ENCODE measurements at regions not wholly inside any gene's neighbourhood (a gene's known extent, or its start where the extent isn't known, plus 50 kb on each side); places are given as distances from the start of the nearest gene placed in this dataset.
A peak's percentile ranks its signal among the peaks of the same experiment; 100 is the strongest.

DNA sequence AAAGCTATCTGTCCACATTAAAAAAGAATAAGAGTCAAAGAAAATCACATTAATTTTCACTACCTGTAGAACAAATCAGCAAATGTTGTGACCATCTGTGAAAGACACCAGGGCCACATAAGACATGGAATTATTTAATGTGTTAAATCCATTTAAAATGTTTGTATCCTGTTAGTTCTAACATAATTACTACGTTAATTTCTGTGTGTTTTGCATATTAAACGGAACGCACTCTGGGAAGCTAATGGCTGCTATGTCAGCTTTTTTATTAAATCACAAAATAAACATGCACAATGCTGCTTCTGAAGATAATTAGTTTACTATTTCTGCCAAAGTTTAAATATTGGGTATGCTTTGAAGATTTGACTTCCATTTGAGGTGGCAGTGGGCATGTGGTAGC, 1061.2 kb downstream of the CDH11 start:
- no peak for DNase-seq (ENCODE audit: low read depth)

DNA sequence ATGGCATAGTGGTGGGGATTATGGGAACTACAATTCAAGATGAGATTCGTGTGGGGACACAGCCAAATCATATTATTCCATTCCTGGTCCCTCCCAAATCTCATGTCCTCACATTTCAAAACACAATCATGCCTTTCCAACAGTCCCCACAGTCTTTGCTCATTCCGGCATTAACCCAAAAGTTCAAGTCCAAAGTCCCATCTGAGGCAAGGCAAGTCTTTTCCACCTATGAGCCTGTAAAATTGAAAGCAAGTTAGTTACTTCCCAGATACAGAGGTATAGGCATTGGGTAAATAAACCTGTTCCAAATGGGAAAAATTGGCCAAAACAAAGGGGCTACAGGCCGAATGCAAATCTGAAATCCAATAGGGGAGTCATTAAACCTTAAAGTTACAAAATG, 1063.2 kb downstream of the CDH11 start:
- no peak for DNase-seq (ENCODE audit: low read depth)

DNA sequence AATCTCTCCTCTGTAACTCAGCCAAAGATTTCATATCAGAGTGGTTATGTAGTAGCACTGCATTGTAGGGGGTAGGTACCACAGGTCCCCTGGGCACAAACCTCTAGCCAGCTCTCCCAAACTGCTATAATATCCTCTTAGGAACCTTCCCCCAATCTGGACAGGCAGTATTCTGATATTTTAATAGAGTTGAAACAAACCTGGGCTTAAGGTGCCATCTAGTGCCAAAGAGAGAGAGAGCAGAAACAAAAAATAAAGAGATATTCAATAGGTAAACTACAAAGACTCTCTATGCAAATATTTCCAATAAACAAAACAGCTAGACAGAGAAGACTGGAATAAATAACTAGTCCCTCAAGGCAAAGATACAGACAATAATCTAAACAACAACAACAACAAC, 1070.0 kb downstream of the CDH11 start:
- peak; percentile 34 for DNase-seq (ENCODE audit: low read depth)

DNA sequence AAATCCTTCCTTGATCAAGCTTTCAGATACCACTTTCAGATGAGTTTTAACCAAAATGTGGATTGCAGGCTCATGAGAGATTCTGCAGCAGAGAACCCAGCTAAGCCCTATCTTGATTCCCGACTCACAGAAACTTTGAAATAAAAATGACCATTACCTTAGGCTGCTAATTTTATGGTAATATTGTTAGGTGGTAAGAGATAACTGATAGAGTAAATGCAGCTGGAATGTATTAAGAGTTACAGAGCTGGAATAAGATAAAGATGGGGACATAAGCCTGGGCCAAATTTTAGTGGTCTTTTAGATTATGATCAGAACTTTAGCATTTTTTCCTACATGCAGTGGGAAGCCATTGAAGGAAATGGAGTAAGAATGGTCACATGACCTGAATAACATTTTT, 1074.0 kb downstream of the CDH11 start:
- no peak for DNase-seq (ENCODE audit: low read depth)

DNA sequence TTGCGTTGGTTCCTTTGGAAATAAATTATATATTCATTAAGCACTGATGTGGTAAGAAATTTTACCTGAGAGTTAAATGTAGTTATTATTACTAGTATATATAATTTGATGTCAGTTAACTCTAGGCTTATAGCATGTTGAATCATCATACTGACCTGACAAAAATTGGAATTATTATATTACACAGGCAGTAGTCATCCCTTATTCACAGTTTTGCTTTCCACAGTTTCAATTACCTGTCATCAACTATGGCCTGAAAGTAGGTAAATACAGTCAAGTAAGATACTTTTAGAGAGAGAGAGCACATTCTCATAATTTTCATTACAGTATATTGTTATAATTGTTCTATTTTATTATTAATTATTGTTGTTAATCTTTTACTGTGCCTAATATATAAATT, 1074.7 kb downstream of the CDH11 start:
- no peak for DNase-seq (ENCODE audit: low read depth)

DNA sequence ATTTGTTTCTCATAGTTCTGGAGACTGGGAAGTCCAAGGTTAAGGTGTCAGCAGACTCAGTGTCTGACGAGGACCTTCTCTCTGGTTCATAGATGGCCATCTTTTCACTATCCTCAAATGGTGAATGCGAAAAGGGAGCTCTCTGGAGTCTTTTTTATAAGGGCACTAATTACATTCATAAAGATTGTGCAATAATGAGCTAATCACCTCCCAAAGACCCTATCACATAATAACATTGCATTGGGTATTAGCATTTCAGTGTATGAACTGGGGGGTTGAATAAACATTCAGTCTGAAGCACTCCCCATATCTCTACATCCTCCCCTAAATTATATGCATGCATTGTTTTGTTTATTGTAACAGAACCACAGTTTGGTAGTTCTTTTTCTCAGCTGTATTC, 1086.5 kb downstream of the CDH11 start:
- DNase-seq (ENCODE audit: low read depth) = no peak

DNA sequence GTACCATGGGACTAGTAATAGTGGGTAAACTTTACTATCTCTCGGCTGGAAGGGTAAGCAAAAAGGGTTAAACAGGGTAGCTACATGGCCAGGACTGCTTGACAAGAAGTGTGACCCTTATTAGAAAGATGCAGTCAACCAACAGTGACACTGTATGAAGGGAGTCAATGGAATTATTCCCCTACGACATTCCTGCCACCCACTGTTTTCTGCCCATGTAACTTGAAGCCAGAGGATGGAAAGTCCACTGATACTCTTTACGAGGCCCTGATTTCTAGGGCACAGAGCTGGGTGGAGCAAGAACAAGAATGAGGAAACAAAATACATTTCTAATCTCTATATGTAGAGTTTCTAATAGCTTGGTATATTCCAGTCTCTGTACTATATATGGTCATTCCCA, 1102.5 kb downstream of the CDH11 start:
- DNase-seq (ENCODE audit: low read depth) = no peak

DNA sequence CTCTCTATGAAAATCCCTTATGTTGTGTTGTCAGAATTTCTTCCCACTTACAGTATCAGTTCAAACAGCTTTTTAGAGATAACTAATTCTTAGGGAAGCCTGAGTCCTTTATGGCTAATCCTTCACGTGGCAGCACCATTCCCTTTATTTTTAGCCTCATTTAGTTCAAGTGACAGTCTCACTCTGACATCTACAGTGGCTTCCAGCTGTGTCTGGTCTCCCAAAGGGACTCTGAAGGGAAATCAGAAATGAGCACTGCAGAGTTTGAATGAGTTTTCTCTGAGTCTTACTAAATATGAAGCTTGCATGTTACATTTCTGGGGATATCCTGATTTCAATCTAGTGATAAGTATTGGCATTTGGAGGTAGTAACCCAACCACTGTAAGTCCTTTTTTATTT, 1104.1 kb downstream of the CDH11 start:
- no peak for DNase-seq (ENCODE audit: low read depth)

DNA sequence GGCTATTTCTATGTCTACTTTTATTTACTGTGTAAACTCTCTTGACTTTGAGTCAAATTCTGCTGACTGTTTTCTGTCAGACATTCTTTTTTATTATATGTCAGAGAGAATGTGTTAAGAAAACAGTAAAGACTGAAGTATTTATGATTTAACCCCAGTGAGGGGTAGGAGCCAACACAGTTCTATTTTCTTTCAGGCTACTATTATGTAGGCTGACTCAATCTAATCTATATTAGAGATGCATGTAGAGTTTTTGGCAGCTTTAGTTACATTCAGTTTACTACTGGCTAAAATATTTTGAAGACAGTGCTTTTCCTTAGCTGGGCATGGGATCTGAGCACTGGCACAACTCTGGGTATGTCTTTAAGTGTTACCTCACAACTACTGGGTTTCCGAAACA, 1108.0 kb downstream of the CDH11 start:
- no peak for DNase-seq (ENCODE audit: low read depth)

DNA sequence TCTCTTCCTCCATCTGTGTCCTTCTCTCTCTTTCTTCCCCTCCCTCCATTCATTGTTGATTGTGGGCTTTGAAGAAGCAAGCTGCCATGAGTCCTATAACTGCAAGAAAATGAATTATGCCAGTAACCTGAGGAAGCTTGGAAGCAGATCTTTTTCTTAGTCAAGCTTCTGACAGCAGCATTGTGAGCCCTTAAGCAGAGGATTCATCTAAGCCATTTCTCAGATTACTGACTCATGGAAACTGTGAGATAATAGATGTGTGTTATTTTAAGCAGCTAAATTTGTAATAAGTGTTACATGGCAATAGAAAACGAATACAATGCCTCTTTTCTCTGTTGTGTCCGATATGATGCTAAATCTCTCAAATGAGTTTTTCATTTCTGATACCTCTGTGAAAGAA, 1109.7 kb downstream of the CDH11 start:
- DNase-seq (ENCODE audit: low read depth) = peak; percentile 20

DNA sequence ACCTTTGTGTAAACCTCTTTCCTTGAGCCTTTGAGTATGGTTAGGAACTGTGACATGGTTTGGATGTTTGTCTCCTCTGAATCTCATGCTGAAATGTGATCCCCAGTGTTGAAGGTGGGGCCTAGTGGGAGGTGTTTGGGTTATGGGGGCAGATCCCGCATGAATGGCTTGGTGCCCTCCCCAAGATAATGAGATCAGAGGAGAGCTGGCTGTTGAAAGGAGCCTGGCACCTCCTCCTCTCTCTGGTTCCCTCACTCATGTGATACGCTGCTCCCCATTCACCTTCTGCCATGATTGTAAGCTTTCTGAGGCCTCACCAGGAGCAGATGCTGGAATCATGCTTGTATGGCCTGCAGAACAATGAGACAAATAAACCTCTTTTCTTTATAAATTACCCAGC, 1110.2 kb downstream of the CDH11 start:
- no peak for DNase-seq (ENCODE audit: low read depth)

DNA sequence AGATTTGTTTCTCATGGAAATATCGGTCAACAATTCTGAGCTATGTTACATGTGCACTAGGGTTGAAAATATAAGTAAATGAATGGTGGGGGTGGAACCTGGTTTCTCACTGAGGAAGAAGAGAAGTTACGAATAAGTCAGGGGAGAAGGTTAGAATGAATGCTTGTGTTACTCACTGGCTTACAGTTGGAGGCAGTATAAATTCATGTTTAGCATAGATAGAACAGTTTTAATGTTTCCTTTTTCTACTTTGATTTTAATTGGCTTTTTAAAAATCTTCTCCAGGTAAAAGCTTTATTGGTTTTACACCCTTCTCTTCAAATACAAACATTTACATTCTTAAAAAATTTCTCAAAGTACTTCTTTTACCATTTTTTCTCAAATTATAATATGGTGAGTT, 1113.7 kb downstream of the CDH11 start:
- DNase-seq (ENCODE audit: low read depth) = no peak

DNA sequence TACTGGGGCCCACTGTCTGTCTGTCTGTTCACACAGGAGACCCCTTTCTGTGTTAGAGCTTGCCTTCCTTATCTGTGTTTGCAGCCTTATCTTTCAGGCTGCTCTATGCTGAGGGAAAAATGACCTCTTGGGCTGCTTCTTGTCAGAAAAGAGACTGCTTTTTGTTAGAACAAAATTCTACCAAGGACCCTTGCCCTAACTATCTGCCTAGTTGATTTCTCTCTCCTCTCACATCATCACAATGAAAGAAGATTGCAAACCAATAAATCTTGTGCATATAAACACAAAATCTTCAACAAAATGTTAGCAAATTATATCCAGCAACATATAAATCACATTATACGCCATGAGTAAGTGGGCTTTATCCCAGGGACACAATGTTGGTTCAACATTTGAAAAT, 1117.7 kb downstream of the CDH11 start:
- no peak for DNase-seq (ENCODE audit: low read depth)

DNA sequence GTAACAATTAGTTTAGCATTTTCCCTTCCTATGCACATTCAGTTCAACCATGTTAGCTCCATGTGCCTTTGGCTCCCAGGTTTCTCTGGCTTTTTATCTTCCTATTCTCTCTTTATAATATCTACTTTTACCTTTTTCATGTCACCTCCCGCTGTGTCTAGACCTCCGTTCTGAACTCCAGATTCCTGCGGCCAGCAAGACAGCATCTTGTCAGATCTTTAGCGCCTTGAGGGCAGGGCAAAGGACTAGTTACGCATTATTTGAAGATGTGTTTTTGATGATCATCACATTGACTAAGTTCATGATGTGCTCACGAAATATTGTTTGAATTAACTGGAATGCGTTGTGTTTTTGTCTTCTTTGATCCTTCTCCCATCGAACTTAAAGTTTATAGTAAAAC, 1126.8 kb downstream of the CDH11 start:
- DNase-seq (ENCODE audit: low read depth) = no peak

DNA sequence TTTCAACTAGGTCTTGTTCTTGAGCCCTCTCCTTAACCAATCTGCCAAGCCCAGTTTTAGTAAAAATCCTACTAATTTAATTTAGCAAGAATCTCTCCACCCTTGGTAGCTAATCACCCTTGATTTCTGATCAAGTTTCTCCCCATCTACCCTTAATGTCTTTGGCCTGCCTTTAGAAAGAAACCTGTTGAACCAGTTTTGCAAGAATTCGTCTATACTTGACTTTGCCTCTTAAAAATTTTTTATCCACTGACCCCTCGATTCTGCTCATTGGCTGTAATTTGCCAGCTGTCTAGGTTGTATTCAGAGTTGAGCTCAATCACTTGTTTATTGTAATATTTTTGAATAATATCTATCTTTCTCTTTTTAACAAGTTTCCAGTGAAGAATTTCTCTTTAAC, 1138.5 kb downstream of the CDH11 start:
- no peak for DNase-seq (ENCODE audit: low read depth)

DNA sequence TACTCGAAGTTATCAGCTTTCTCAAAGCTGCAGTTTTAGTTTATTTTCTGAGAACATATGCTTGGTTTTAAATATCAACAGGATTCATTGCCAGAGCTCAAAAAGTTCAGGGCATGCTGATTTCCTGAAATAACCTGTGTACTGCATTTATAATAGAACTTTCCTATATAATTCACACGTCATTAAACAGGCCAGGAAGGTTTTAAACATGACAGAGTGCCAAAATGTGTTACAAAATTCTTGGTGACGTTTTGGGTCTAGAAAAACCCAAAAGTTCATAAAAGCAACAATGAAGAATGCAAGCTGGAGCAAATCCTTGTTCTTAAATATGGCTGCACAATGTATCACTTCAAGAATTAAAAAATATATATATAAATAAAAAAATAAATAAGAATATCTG, 1139.1 kb downstream of the CDH11 start:
- no peak for DNase-seq (ENCODE audit: low read depth)

DNA sequence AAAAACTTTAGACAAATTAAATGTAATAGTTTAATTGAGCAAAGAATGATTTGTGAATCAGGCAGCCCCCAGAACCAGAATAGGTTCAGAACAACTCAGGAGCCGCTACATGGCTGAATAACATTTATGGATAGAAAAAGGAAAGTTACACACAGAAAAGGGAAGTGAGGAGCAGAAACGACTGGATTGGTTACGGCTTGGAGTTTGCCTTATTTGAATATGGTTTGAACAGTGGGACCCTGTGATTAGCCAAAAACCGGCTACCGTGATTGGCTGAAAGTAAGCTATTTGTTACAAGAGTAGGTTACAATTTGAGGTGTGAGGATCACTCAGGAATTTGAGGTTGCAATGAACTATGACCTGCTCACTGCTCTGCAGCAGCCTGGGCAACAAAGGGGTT, 1139.8 kb downstream of the CDH11 start:
- no peak for DNase-seq (ENCODE audit: low read depth)

DNA sequence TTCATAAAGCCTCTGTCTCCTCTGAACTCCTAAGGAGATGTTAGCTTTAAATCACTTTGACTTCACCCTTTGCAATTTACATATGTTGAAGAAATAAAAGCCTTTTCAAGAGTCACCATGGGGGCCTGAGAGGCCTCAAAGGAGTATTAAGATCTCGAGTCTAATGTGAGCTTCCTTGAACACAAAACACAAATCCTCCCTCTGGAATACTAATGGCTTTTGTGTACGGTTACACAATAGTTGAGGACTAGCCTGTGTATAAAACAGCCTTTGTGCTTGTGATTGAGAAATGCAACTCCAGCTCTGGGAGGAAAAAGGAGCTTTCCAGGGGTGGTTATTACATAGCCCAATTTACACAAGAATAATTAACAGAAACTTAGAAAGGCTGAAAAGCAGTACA, 1140.2 kb downstream of the CDH11 start:
- no peak for DNase-seq (ENCODE audit: low read depth)

DNA sequence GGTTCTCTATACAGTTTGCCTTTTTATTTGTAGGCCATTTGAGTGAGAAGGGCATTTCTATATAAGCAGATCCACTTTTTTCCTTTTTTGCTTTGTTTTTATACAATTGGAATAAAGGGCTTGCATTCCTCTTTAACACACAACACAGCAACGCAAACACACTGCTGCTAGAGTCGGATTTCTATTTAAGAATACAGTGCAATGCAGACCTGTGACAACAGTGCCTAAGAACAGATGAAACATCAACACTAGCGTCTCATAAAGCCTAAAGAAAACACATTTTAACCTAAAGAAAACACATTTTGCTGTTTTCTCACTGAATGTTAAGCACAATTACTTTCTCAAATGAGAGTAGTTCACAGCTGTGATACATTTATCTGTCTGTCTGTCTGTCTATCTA, 1141.1 kb downstream of the CDH11 start:
- DNase-seq (ENCODE audit: low read depth) = no peak

DNA sequence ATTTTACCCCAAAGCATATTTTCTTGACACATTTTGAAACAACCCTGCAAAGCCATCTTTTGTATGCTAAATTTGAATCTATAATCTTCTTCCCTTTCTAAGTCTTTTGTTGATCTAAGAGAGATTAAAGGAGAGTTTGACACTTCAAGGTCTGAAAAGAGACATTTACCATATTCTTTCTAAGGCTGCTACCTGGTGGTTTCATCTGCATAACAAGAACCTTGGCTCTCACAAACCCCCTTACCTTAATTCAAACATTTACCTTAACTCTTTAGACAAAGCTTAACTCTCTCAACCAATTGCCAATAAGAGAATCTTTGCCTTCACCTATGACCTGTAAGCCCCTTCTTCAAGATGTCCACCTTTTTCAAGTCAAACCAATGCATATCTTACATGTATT, 1143.6 kb downstream of the CDH11 start:
- DNase-seq (ENCODE audit: low read depth) = no peak

DNA sequence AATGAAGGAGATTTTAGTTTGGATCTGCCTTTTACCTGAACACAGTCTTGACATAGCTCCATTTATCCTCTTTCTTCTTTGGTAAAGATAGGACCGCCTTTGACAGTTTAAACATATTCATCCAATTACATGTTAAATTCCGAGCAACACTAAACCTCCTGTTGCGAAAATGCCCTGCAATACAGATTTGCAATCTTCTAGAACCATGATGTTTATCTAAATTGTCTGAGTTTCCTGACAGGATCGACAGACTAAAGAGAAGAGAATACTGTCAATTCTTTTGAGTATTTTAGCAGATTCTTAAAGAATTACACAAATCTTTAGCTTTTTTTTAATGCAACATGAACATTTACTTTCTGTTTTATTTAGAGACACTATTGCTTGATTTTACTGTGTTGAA, 1145.5 kb downstream of the CDH11 start:
- DNase-seq (ENCODE audit: low read depth) = no peak

DNA sequence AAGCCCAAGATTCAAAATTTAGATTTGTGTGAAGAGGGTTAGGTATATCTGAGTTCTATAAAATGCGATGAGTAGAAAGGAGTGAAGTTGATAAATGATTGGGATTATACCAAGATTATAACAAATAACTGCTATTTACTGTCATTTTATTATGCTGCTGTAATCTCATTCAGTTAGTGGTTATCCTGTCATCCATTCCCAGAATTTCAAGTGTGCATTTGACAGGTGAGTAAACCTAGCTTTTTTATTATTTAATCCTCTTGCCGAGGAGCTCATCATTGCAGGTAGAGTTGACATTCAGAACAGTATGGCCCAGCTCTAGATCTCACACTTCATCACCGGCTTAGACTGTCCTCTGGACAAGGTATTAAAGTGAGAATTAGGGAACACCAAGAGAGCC, 1146.2 kb downstream of the CDH11 start:
- no peak for DNase-seq (ENCODE audit: low read depth)

DNA sequence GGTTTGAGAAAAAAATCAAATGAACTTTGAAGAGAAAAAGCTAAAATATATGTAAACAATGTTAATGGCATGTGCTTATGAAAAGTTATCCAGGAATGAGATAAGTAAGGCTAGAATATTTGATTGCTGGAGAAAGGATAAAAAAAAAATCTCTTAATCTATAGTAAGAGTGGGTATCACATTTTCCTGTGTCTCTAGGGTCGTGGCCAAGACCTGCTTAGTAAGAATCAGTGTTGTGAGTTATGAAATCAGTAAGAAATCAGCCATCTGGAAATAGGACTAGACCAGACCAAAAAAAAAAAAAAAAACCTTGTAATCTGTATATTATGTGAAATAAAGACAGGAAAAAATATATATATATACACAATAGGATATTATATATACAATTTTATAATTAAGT, 1153.9 kb downstream of the CDH11 start:
- no peak for DNase-seq (ENCODE audit: low read depth)

DNA sequence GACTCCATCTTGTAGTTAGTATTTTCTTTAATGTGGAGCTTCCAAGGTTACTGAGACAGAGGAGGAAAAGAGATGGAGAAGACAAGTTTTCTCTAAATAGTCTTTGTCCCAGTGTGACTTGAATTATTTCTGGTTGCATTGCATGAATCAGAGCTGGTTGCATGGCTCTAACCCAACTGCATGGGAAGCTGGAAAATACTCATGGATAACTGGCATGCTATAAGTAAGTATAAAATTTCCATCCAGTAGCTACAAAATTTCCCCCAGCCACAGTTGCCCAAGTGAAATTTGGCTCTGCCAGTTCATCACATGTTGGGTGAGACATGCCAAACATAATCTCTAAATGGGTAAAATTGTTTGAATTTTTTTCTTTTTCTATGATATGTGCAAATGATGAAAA, 1161.5 kb downstream of the CDH11 start:
- no peak for DNase-seq (ENCODE audit: low read depth)

DNA sequence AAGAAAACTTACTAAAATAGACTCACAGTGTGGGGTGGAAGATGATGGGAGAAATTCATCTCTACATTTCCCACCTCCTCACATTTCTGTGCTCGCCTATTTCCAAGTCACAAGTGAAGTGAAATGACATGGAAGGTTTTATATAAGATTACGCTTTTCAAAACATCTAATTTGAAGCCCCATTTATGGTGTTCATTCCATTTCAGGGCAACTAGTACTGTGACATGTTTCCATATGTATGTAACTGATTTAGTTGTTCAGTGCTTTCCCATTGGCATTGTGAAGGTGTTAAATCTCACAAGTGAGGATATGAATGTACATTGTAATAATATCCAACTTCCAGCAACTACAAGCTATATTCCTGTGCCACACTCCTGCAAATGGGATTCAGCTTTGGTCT, 1174.8 kb downstream of the CDH11 start:
- no peak for DNase-seq (ENCODE audit: low read depth)

All from LHCN-M2 (cell line).